H1 (cell line): ENCODE measurements at regions not wholly inside any gene's neighbourhood (a gene's known extent, or its start where the extent isn't known, plus 50 kb on each side); places are given as distances from the start of the nearest gene placed in this dataset.

Source experiments
- CHD2 ChIP-seq: IDR thresholded peaks from 2 replicates; pipeline ENCODE4 v1.6.1; 2012; ENCODE audit warnings: low read length, improper control_type of control experiment
- GABPA ChIP-seq: IDR thresholded peaks from 2 replicates; pipeline ENCODE4 v1.6.1; 2011; ENCODE audit warnings: mild to moderate bottlenecking, low read length, moderate library complexity, borderline replicate concordance; ENCODE audit not compliant: insufficient read depth
- RFX5 ChIP-seq: IDR thresholded peaks from 2 replicates; pipeline ENCODE4 v1.6.1; 2011; ENCODE audit warnings: low read depth, low read length, improper control_type of control experiment, borderline replicate concordance
- SIN3A ChIP-seq, 2 experiments: IDR thresholded peaks in 1 of 2; conservative IDR thresholded peaks in 1 of 2; 2 replicates each; pipeline ENCODE4 v1.6.1; 2011 to 2012; ENCODE audit warnings: low read length in 2 of 2, improper control_type of control experiment in 1 of 2, low read depth in 1 of 2, mild to moderate bottlenecking in 1 of 2
- SIRT6 ChIP-seq: IDR thresholded peaks from one replicate; pipeline ENCODE4 v1.7.1; 2012; ENCODE audit warnings: low read length, inconsistent platforms
- SP1 ChIP-seq: IDR thresholded peaks from 2 replicates; pipeline ENCODE4 v1.6.1; 2011; ENCODE audit warnings: low read depth, low read length
- ZNF274 ChIP-seq: IDR thresholded peaks from 2 replicates; pipeline ENCODE4 v1.7.0; 2012; ENCODE audit warnings: low read length, borderline replicate concordance; ENCODE audit errors: extremely low read depth
- TF ChIP-seq, protein P1 (sequence below): fragments of 300-600 bp; sonication (generic); IDR thresholded peaks from 2 replicates; pipeline ENCODE4 v1.7.1; 2012; ENCODE audit warnings: low read length, moderate library complexity, mild to moderate bottlenecking, inconsistent platforms; ENCODE audit not compliant: insufficient replicate concordance
- TF ChIP-seq, protein P2 (sequence below): IDR thresholded peaks from 2 replicates; pipeline ENCODE4 v1.6.1; 2012; ENCODE audit warnings: inconsistent platforms

- TF ChIP-seq, protein P1, sequence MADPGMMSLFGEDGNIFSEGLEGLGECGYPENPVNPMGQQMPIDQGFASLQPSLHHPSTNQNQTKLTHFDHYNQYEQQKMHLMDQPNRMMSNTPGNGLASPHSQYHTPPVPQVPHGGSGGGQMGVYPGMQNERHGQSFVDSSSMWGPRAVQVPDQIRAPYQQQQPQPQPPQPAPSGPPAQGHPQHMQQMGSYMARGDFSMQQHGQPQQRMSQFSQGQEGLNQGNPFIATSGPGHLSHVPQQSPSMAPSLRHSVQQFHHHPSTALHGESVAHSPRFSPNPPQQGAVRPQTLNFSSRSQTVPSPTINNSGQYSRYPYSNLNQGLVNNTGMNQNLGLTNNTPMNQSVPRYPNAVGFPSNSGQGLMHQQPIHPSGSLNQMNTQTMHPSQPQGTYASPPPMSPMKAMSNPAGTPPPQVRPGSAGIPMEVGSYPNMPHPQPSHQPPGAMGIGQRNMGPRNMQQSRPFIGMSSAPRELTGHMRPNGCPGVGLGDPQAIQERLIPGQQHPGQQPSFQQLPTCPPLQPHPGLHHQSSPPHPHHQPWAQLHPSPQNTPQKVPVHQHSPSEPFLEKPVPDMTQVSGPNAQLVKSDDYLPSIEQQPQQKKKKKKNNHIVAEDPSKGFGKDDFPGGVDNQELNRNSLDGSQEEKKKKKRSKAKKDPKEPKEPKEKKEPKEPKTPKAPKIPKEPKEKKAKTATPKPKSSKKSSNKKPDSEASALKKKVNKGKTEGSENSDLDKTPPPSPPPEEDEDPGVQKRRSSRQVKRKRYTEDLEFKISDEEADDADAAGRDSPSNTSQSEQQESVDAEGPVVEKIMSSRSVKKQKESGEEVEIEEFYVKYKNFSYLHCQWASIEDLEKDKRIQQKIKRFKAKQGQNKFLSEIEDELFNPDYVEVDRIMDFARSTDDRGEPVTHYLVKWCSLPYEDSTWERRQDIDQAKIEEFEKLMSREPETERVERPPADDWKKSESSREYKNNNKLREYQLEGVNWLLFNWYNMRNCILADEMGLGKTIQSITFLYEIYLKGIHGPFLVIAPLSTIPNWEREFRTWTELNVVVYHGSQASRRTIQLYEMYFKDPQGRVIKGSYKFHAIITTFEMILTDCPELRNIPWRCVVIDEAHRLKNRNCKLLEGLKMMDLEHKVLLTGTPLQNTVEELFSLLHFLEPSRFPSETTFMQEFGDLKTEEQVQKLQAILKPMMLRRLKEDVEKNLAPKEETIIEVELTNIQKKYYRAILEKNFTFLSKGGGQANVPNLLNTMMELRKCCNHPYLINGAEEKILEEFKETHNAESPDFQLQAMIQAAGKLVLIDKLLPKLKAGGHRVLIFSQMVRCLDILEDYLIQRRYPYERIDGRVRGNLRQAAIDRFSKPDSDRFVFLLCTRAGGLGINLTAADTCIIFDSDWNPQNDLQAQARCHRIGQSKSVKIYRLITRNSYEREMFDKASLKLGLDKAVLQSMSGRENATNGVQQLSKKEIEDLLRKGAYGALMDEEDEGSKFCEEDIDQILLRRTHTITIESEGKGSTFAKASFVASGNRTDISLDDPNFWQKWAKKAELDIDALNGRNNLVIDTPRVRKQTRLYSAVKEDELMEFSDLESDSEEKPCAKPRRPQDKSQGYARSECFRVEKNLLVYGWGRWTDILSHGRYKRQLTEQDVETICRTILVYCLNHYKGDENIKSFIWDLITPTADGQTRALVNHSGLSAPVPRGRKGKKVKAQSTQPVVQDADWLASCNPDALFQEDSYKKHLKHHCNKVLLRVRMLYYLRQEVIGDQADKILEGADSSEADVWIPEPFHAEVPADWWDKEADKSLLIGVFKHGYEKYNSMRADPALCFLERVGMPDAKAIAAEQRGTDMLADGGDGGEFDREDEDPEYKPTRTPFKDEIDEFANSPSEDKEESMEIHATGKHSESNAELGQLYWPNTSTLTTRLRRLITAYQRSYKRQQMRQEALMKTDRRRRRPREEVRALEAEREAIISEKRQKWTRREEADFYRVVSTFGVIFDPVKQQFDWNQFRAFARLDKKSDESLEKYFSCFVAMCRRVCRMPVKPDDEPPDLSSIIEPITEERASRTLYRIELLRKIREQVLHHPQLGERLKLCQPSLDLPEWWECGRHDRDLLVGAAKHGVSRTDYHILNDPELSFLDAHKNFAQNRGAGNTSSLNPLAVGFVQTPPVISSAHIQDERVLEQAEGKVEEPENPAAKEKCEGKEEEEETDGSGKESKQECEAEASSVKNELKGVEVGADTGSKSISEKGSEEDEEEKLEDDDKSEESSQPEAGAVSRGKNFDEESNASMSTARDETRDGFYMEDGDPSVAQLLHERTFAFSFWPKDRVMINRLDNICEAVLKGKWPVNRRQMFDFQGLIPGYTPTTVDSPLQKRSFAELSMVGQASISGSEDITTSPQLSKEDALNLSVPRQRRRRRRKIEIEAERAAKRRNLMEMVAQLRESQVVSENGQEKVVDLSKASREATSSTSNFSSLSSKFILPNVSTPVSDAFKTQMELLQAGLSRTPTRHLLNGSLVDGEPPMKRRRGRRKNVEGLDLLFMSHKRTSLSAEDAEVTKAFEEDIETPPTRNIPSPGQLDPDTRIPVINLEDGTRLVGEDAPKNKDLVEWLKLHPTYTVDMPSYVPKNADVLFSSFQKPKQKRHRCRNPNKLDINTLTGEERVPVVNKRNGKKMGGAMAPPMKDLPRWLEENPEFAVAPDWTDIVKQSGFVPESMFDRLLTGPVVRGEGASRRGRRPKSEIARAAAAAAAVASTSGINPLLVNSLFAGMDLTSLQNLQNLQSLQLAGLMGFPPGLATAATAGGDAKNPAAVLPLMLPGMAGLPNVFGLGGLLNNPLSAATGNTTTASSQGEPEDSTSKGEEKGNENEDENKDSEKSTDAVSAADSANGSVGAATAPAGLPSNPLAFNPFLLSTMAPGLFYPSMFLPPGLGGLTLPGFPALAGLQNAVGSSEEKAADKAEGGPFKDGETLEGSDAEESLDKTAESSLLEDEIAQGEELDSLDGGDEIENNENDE: no peak
- TF ChIP-seq SIN3A (conservative IDR thresholded peaks at IDR 0.05 in 1 of 2, IDR thresholded peaks at IDR 0.05 in 1 of 2; ENCODE audit: low read depth in 1 of 2, low read length in 2 of 2) (no peak), GABPA (no peak), CHD2 (no peak), SP1 (no peak), ZNF274 (no peak), SIRT6 (no peak), RFX5 (no peak)
- TF ChIP-seq, protein P2, sequence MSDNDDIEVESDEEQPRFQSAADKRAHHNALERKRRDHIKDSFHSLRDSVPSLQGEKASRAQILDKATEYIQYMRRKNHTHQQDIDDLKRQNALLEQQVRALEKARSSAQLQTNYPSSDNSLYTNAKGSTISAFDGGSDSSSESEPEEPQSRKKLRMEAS: no peak
Measured at GRCh38 chr2:53095664-53096063, 671.9 kb upstream of the CHAC2 start (continued).
